Neural progenitor cell (in vitro differentiated cells): ENCODE measurements at regions not wholly inside any gene's neighbourhood (a gene's known extent, or its start where the extent isn't known, plus 50 kb on each side); places are given as distances from the start of the nearest gene placed in this dataset.
"Not testable (repeated sequence)": the region's sequence is repeated elsewhere in the genome, so short reads cannot be mapped to it uniquely, and the experiment has no call there.

Experiments
- DNase-seq: peaks from one replicate; pipeline ENCODE4 v3.0.0-alpha.2; 2016; ENCODE audit warnings: low spot score
- H2AFZ ChIP-seq: fragments of 200-600 bp; sonication (generic); replicated peaks from 2 replicates; pipeline ENCODE4 v1.6.1; 2016; ENCODE audit warnings: antibody characterized with exemption
- H3F3A ChIP-seq: fragments of 200-600 bp; sonication (generic); 2 replicates; pipeline ENCODE4 v1.6.1; 2016; ENCODE audit warnings: antibody characterized with exemption, low read depth
- H3K27ac ChIP-seq: fragments of 200-600 bp; sonication (generic); 2 replicates; pipeline ENCODE4 v1.5.1; 2016; ENCODE audit warnings: mild to moderate bottlenecking
- H3K27me3 ChIP-seq: fragments of 200-600 bp; sonication (generic); 2 replicates; pipeline ENCODE4 v1.6.1; 2016; ENCODE audit warnings: mild to moderate bottlenecking, moderate library complexity
- H3K36me3 ChIP-seq: fragments of 200-600 bp; sonication (generic); 2 replicates; pipeline ENCODE4 v1.5.1; 2016
- H3K4me1 ChIP-seq: fragments of 200-600 bp; sonication (generic); 2 replicates; pipeline ENCODE4 v1.6.1; 2016; ENCODE audit warnings: mixed run types
- H3K4me2 ChIP-seq: fragments of 200-600 bp; sonication (generic); 2 replicates; pipeline ENCODE4 v1.6.1; 2016
- H3K4me3 ChIP-seq: fragments of 200-600 bp; sonication (generic); 2 replicates; pipeline ENCODE4 v1.5.1; 2016
- H3K79me2 ChIP-seq: fragments of 200-600 bp; sonication (generic); 2 replicates; pipeline ENCODE4 v1.6.1; 2016; ENCODE audit warnings: low read depth
- H3K9ac ChIP-seq: fragments of 200-600 bp; sonication (generic); 2 replicates; pipeline ENCODE4 v1.6.1; 2016
- H3K9me3 ChIP-seq: fragments of 200-600 bp; sonication (generic); 2 replicates; pipeline ENCODE4 v1.5.1; 2016; ENCODE audit warnings: low read depth
- H4K20me1 ChIP-seq: fragments of 200-600 bp; sonication (generic); 2 replicates; pipeline ENCODE4 v1.6.1; 2016; ENCODE audit warnings: low read depth
- H3K27ac Mint-ChIP-seq: 3 replicates; pipeline ENCODE4 v1.8.0; 2021; ENCODE audit warnings: mixed read lengths
- H3K27me3 Mint-ChIP-seq: 2 replicates; pipeline ENCODE4 v1.8.0; 2022; ENCODE audit warnings: low read depth, mild to moderate bottlenecking, inconsistent platforms, moderate library complexity, mixed read lengths; ENCODE audit not compliant: insufficient read depth
- H3K36me3 Mint-ChIP-seq: 3 replicates; pipeline ENCODE4 v1.8.0; 2021; ENCODE audit warnings: mixed read lengths
- H3K4me1 Mint-ChIP-seq: 3 replicates; pipeline ENCODE4 v1.8.0; 2021; ENCODE audit warnings: mixed read lengths
- H3K4me3 Mint-ChIP-seq: 3 replicates; pipeline ENCODE4 v1.8.0; 2021; ENCODE audit warnings: mild to moderate bottlenecking, moderate library complexity, mixed read lengths
- H3K9me3 Mint-ChIP-seq: 3 replicates; pipeline ENCODE4 v1.8.0; 2020; ENCODE audit warnings: mixed read lengths
- EZH2 ChIP-seq: fragments of 200-600 bp; sonication (generic); IDR thresholded peaks from 2 replicates; pipeline ENCODE4 v1.6.1; 2017; ENCODE audit warnings: antibody characterized with exemption, mild to moderate bottlenecking, moderate library complexity
- EZH2phosphoT487 ChIP-seq: fragments of 200-600 bp; sonication (generic); IDR thresholded peaks from 2 replicates; pipeline ENCODE4 v1.6.1; 2017; ENCODE audit warnings: antibody characterized with exemption
- TF ChIP-seq, protein P1 (sequence below): fragments of 200-600 bp; sonication (generic); IDR thresholded peaks from 2 replicates; pipeline ENCODE4 v1.5.1; 2017; ENCODE audit warnings: antibody characterized with exemption, mild to moderate bottlenecking

DNA sequence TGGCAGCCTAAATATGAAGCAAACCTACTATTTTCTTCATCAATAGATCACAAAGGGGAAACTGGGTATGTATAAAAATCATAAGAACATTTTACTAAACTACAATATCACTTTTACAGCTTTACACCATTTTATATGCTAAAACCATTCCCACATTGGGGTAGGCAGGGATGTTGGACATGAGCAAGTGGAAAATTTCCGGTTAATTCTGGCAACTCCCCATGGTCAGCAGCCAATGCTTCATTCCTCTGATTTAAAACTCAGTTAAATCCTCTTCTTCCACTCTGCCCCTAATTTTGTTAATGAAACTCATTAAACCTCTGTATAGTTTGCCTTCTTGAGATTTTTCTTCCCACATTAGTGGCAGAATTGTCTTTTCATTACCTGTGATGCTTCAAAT is 552.5 kb upstream of the NECTIN3 start:
- Mint-ChIP-seq H3K27ac (no peak overlapping the region), H3K27me3 (no peaks in the 10 kb centered on the region), H3K9me3 (peaks cover 4% of the 10 kb centered on the region), H3K4me1 (peaks cover 3% of the 10 kb centered on the region), H3K36me3 (no peaks in the 10 kb centered on the region), H3K4me3 (no peak overlapping the region)
- Histone ChIP-seq H3K9me3 (no peaks in the 10 kb centered on the region), H3K4me1 (no peaks in the 10 kb centered on the region), H3K27ac (no peak overlapping the region), H3K27me3 (no peaks in the 10 kb centered on the region), H3F3A (no peaks in the 10 kb centered on the region), H2AFZ (no peak overlapping the region), H3K9ac (no peak overlapping the region), H3K36me3 (no peaks in the 10 kb centered on the region), H3K79me2 (no peaks in the 10 kb centered on the region), H3K4me2 (no peak overlapping the region), H4K20me1 (no peaks in the 10 kb centered on the region), H3K4me3 (no peak overlapping the region)
- TF ChIP-seq, protein P1, sequence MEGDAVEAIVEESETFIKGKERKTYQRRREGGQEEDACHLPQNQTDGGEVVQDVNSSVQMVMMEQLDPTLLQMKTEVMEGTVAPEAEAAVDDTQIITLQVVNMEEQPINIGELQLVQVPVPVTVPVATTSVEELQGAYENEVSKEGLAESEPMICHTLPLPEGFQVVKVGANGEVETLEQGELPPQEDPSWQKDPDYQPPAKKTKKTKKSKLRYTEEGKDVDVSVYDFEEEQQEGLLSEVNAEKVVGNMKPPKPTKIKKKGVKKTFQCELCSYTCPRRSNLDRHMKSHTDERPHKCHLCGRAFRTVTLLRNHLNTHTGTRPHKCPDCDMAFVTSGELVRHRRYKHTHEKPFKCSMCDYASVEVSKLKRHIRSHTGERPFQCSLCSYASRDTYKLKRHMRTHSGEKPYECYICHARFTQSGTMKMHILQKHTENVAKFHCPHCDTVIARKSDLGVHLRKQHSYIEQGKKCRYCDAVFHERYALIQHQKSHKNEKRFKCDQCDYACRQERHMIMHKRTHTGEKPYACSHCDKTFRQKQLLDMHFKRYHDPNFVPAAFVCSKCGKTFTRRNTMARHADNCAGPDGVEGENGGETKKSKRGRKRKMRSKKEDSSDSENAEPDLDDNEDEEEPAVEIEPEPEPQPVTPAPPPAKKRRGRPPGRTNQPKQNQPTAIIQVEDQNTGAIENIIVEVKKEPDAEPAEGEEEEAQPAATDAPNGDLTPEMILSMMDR, result no peak
- TF ChIP-seq EZH2phosphoT487, result no peak
- TF ChIP-seq EZH2, result no peak
- no peak for DNase-seq

DNA sequence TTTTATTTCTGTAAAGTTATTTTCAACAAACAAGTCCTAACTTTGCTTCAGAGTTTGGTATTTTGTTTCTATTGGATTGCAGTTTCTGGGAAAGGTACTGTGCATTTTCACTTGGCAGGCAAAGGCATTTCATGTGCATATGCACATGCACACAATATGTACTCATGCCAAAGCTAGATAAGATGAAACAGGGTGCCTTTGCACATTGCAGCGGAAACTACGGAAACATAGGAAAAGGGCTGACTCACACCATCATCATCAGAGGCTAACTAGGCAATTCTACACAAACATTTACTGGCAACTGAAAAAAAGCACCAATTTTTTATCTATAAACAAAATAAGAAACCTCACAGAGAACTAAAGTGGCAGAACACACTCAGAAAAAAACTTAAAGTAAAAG is 550.6 kb upstream of the NECTIN3 start:
- no peak overlapping the region for H3K4me3 Mint-ChIP-seq
- no peak for TF ChIP-seq EZH2phosphoT487
- no peak for TF ChIP-seq EZH2
- TF ChIP-seq, protein P1, result no peak
- Histone ChIP-seq H3K9me3 (no peaks in the 10 kb centered on the region), H3F3A (no peaks in the 10 kb centered on the region), H3K9ac (no peak overlapping the region), H4K20me1 (no peaks in the 10 kb centered on the region), H3K4me1 (no peaks in the 10 kb centered on the region), H3K27ac (no peak overlapping the region), H3K4me3 (no peak overlapping the region), H3K36me3 (no peaks in the 10 kb centered on the region), H3K27me3 (no peaks in the 10 kb centered on the region), H2AFZ (no peak overlapping the region), H3K4me2 (no peak overlapping the region), H3K79me2 (no peaks in the 10 kb centered on the region)
- H3K27me3 Mint-ChIP-seq, result no peaks in the 10 kb centered on the region
- H3K36me3 Mint-ChIP-seq, result peaks cover 6% of the 10 kb centered on the region
- no peak overlapping the region for H3K27ac Mint-ChIP-seq
- no peak for DNase-seq
- H3K4me1 Mint-ChIP-seq, result peaks cover 5% of the 10 kb centered on the region
- peaks cover 14% of the 10 kb centered on the region for H3K9me3 Mint-ChIP-seq

GRCh38 chr3:110525558-110526064 is 546.0 kb upstream of the NECTIN3 start:
- peaks cover 22% of the 10 kb centered on the region for H3K4me1 Mint-ChIP-seq

GRCh38 chr3:110526777-110527727 is 544.6 kb upstream of the NECTIN3 start:
- Histone ChIP-seq H3K4me2 (no peak overlapping the region), H3K4me3 (no peak overlapping the region), H3K79me2 (no peaks in the 10 kb centered on the region), H3K4me1 (no peaks in the 10 kb centered on the region), H3F3A (no peaks in the 10 kb centered on the region), H3K9ac (no peak overlapping the region), H4K20me1 (no peaks in the 10 kb centered on the region), H2AFZ (no peak overlapping the region), H3K36me3 (no peaks in the 10 kb centered on the region), H3K9me3 (no peaks in the 10 kb centered on the region), H3K27me3 (no peaks in the 10 kb centered on the region), H3K27ac (no peak overlapping the region)
- H3K4me1 Mint-ChIP-seq, result peaks cover 19% of the 10 kb centered on the region
- peak overlapping the region; percentile 77 for H3K27ac Mint-ChIP-seq
- peaks cover 6% of the 10 kb centered on the region for H3K36me3 Mint-ChIP-seq
- H3K9me3 Mint-ChIP-seq, result peaks cover 20% of the 10 kb centered on the region
- H3K4me3 Mint-ChIP-seq, result no peak overlapping the region
- DNase-seq, result peak; percentile 10
- H3K27me3 Mint-ChIP-seq, result no peaks in the 10 kb centered on the region
- TF ChIP-seq EZH2phosphoT487, result no peak
- TF ChIP-seq EZH2, result no peak
- TF ChIP-seq, protein P1, result no peak

More at GRCh38 chr3:110525558-110526064, 546.0 kb upstream of the NECTIN3 start:
- not testable (repeated sequence) for H3K36me3 Mint-ChIP-seq, H3K4me3 Mint-ChIP-seq, H3K9me3 ChIP-seq, DNase-seq, H3K27me3 Mint-ChIP-seq, H3K9ac ChIP-seq, H4K20me1 ChIP-seq, H3K27me3 ChIP-seq, H2AFZ ChIP-seq, H3K79me2 ChIP-seq, H3K4me3 ChIP-seq, H3K36me3 ChIP-seq, H3K4me2 ChIP-seq, H3K27ac ChIP-seq, H3K4me1 ChIP-seq, H3F3A ChIP-seq
- Mint-ChIP-seq H3K27ac (peak overlapping the region; percentile 66), H3K9me3 (peaks cover 20% of the 10 kb centered on the region)
